ENCODE measurements at regions not wholly inside any gene's neighbourhood (a gene's known extent, or its start where the extent isn't known, plus 50 kb on each side); places are given as distances from the start of the nearest gene placed in this dataset.

DNA sequence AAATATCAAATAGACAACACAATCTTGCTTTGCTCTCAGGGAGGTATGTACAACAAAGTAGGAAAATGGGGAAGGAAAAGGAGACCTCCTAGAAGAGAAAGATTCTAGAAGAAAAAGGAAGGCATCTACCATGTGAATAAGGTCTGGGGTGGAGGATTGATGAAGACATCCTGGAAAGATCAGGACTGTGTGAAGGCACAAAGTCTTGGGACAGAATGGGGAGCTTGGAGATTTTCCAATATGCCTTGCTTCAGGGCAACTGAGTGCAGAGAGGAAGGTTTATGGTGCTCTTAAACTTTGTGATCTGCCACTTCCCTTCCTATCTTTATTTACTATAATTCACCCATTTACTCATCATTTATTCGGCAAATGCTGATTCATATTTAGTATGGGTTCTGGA, 352.0 kb downstream of the PLPP3 start:
- TF ChIP-seq POLR2AphosphoS5 (IDR thresholded peaks at IDR 0.05; ENCODE audit: borderline replicate concordance, low read depth, low read length), result no peak
- no peak for TF ChIP-seq EZH2 (IDR thresholded peaks at IDR 0.05)
- no peak for TF ChIP-seq FOXP2 (optimal IDR thresholded peaks at IDR 0.05; ENCODE audit: control extremely low read depth, extremely low read length, insufficient read depth)
